ENCODE measurements at regions not wholly inside any gene's neighbourhood (a gene's known extent, or its start where the extent isn't known, plus 50 kb on each side); places are given as distances from the start of the nearest gene placed in this dataset.
"Not testable (repeated sequence)": the region's sequence is repeated elsewhere in the genome, so short reads cannot be mapped to it uniquely, and the experiment has no call there.

DNA sequence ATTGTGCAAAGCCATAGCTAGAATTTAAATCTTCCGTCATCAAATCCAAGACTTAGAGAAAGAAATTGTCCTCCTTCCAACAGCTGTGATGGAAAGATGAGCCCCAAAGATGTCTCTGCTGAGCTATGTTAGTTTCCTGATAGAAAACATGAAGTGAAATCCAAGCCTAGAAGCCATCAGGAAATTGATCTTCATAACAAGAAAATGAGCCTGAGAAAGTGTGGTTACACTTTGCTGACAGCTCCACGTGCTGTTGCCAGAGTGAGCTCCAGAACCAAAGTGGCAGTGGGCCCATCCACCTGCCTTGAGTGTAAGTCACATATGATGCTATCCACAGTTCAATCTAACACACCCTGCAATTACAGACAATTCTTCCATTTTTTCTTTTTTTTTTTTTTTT lies 58.0 kb upstream of the UBASH3B start:
- no peak overlapping the region for H3K4me3 ChIP-seq (ENCODE audit: low read depth, poor library complexity, severe bottlenecking)
- WGBS, 2 donors: 74% methylated on average over 2 of the region's 2 CpGs
- TF ChIP-seq CTCF (IDR thresholded peaks at IDR 0.05) (no peak), POLR2A (IDR thresholded peaks at IDR 0.05) (no peak)
- intact Hi-C loops (cut with DNase I; ENCODE audit: low total_unique reads): no loop called here
- DNase-seq (ENCODE audit: low spot score in 2 of 2): no peak

- H3K4me3 ChIP-seq (ENCODE audit: low read depth, poor library complexity, severe bottlenecking): no peak overlapping the region
- TF ChIP-seq POLR2A (IDR thresholded peaks at IDR 0.05): no peak
- TF ChIP-seq CTCF (IDR thresholded peaks at IDR 0.05): no peak
- DNase-seq (ENCODE audit: low spot score in 2 of 2): no peak
- intact Hi-C loops (cut with DNase I; ENCODE audit: low total_unique reads): no loop called here
- WGBS, 2 donors: 82 to 85% methylated on average over 3 of the region's 3 CpGs
These were observed 60.4 kb upstream of the UBASH3B start for GRCh38 chr11:122594986-122595645.

GRCh38 chr11:122593473-122594420 lies 61.8 kb upstream of the UBASH3B start:
- TF ChIP-seq CTCF (IDR thresholded peaks at IDR 0.05) (no peak), POLR2A (IDR thresholded peaks at IDR 0.05) (no peak)
- no peak overlapping the region for H3K4me3 ChIP-seq (ENCODE audit: low read depth, poor library complexity, severe bottlenecking)
- no peak for DNase-seq (ENCODE audit: low spot score in 2 of 2)
- 76 to 79% methylated on average over 4 of the region's 4 CpGs for WGBS, 2 donors
- intact Hi-C loops (cut with DNase I; ENCODE audit: low total_unique reads): no loop called here

DNA sequence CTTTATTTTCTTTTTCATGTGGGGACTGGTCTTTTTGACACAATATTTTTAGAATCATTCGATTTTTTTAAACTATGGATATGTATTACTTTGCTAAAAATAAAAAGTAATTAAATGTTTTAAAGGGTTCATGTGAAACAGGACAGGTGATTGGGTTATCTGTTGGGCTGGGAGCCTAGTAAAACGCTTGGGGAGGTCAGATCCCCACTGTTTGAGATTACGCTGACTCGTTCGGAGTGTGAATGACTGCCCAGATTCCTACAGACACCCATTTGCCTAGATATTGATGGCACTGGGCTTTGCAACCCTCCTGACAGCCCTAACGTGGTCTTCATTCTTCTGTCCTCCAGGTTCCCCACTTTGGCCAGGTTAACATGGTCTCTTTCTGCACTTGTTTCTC lies 62.9 kb upstream of the UBASH3B start:
- no peak overlapping the region for H3K4me3 ChIP-seq (ENCODE audit: low read depth, poor library complexity, severe bottlenecking)
- TF ChIP-seq CTCF (IDR thresholded peaks at IDR 0.05): no peak
- TF ChIP-seq POLR2A (IDR thresholded peaks at IDR 0.05): no peak
- intact Hi-C loops (cut with DNase I; ENCODE audit: low total_unique reads): no loop called here
- DNase-seq (ENCODE audit: low spot score in 2 of 2): no peak
- WGBS, 2 donors: 76 to 80% methylated on average over 6 of the region's 6 CpGs

DNA sequence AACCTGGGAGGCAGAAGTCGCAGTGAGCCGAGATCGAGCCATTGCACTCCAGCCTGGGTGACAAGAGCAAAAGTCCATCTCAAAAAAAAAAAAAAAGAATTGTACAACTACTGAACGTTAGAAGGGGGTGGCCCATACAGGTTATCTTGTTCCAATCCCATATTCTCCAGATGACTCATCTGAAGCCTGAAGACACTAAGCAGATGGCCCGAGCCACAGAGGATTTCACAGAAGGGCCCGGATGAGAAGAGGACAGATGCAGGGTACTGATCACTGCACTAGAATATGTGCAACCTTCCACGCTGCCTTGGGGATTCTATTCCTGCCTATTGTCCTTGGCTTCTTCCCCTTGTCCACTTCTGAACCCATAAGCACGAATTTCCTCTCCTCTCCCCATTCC lies 70.9 kb upstream of the UBASH3B start:
- intact Hi-C loops (cut with DNase I; ENCODE audit: low total_unique reads): loop anchor here (5.0 kb wide), 1 partner anchor 198 kb away; no protein-coding TSS in a partner anchor
- 87 to 89% methylated on average over 8 of the region's 8 CpGs for WGBS, 2 donors

DNA sequence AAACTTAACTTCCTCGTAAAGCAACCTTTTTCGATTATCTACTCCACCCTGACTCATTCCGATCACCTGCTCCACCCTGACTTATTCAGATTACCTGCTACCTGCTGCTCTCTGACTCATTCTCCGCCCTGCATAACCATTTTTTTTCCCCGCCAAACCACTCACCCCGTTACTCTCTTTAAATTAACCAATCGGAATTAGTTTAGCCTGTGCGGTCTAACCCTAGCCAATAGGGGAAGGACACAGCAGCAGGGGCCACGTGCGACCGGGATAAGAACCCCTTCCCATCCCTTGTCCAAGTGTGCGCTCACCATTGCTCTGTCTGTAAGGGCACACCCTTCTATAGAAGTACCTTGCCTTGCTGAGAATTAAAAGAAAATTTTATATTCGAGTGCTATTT lies 75.5 kb upstream of the UBASH3B start:
- 40 to 43% methylated on average over 13 of the region's 13 CpGs for WGBS, 2 donors
- H3K4me3 ChIP-seq (ENCODE audit: low read depth, poor library complexity, severe bottlenecking); DNase-seq (ENCODE audit: low spot score in 2 of 2): not testable (repeated sequence)
- intact Hi-C loops (cut with DNase I; ENCODE audit: low total_unique reads): loop anchor here (5.0 kb wide), 1 partner anchor 202 kb away; no protein-coding TSS in a partner anchor

More for the DNA sequence above, 70.9 kb upstream of the UBASH3B start:
- DNase-seq (ENCODE audit: low spot score in 2 of 2): no peak
- TF ChIP-seq CTCF (IDR thresholded peaks at IDR 0.05) (no peak), POLR2A (IDR thresholded peaks at IDR 0.05) (no peak)
- H3K4me3 ChIP-seq (ENCODE audit: low read depth, poor library complexity, severe bottlenecking): no peak overlapping the region
